ENCODE measurements at regions not wholly inside any gene's neighbourhood (a gene's known extent, or its start where the extent isn't known, plus 50 kb on each side); places are given as distances from the start of the nearest gene placed in this dataset.
"Not testable (repeated sequence)": the region's sequence is repeated elsewhere in the genome, so short reads cannot be mapped to it uniquely, and the experiment has no call there.

DNA sequence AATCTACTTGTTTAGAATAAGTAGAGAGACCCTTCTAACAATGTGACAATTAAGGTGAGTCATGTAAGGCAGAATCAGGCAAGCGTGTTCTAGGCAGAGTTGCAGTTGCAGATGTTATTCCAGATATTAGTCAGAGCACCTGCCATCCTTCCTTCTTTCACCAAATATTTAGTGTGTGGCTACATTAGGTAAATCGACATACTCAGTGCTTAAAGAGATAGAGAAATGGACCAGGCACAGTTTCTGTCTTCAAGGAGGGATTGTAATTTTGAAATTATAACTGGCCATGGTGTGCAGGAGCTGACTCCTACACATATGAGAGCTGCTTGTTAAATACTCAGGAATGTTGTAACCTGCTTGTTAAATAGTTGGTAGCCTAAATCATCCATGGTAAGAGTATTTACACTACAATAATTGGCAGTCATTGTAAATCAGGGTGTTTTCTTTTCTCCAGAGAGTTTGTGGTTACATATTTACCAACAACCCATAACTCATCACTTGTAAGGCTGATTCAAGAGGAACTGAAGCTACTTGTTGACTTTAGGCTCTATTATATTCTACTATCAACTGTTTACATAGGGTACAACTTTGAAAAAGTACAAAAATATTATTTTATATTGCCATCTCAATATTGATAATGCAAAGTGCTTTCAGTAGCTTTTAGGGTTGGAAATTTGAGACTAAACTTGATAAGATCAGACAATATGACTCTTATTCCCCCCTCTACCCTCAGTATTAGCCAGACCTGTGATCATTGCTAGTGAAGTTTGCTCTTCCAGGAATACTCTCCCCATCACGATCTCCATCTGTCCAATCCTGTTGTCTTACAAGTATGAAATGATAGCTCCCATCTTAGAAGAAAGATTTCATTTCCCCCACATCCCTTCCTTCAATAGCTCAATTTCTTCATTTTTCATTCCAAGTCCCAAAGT is 607.1 kb downstream of the COL12A1 start:
- H2AFZ ChIP-seq (ENCODE audit: low read length), result no peak overlapping the region
- no peaks in the 10 kb centered on the region for H3K9me3 ChIP-seq (ENCODE audit: low read length)
- no peaks in the 10 kb centered on the region for H3K36me3 ChIP-seq (ENCODE audit: insufficient read depth, low read length)
- no peaks in the 10 kb centered on the region for H3K4me1 ChIP-seq (ENCODE audit: low read length)
- H3K9me2 ChIP-seq (replicated peaks; ENCODE audit: insufficient read depth, low read length), result peaks cover 4% of the 10 kb centered on the region; the same call in 1 of the 2 replicates
- H3K4me3 ChIP-seq (ENCODE audit: low read length), result no peak overlapping the region
- H3K27me3 ChIP-seq (ENCODE audit: low read length), result 0 out of 2 replicates have a peak, but pooled peaks cover 3% of the 10 kb centered on the region
- no peak overlapping the region for H3K9ac ChIP-seq (ENCODE audit: low read length)
- H3K27ac ChIP-seq (ENCODE audit: low read length), result no peak overlapping the region
- no peak overlapping the region for H3K4me2 ChIP-seq (ENCODE audit: low read depth, low read length, poor library complexity, severe bottlenecking)
- H3K79me2 ChIP-seq (ENCODE audit: low read length), result no peaks in the 10 kb centered on the region
- H4K20me1 ChIP-seq (ENCODE audit: insufficient read depth, low read depth, low read length), result no peaks in the 10 kb centered on the region
- no peak for DNase-seq

DNA sequence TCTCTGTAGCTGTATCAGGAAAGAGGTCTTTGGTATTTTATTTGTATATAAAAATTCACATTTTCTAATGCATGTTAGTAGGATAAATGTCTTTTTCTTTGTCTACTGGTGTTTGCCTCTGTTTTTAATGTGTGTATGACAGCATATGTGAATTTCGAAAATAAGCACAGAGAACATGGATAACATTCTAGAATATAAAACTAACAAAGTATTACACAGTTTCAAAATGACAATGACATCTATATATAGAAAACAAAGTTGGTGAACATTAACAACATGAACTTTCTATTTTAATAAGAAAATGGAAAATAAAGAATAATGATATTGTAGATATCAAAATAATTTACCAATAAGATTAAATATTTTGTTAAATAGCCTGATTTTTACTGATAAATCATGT is 608.0 kb downstream of the COL12A1 start:
- no peaks in the 10 kb centered on the region for H3K79me2 ChIP-seq (ENCODE audit: low read length)

DNA sequence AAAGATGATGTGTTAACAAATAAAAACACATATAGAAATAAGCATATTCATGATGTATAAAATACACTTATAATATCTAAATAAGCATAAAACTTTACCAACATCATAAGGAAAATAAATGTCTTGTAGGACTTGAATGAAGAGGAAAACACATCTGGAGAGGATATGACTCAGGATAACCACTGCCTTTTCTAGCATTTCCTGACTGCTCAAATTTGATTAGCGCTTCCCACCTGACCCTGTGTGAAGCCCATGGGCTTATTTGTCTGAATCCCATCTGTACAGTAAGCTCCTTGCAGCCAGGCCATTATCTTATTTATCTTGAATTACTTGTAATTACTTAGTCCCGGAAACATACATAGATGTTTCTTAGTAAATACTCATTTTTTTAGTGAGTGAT is 608.6 kb downstream of the COL12A1 start:
- Histone ChIP-seq H4K20me1 (ENCODE audit: insufficient read depth, low read depth, low read length) (no peaks in the 10 kb centered on the region), H2AFZ (ENCODE audit: low read length) (no peak overlapping the region), H3K36me3 (ENCODE audit: insufficient read depth, low read length) (no peaks in the 10 kb centered on the region), H3K4me3 (ENCODE audit: low read length) (no peak overlapping the region), H3K9me2 (replicated peaks; ENCODE audit: insufficient read depth, low read length) (peaks cover 4% of the 10 kb centered on the region; the same call in 1 of the 2 replicates), H3K27me3 (ENCODE audit: low read length) (0 out of 2 replicates have a peak, but pooled peaks cover 3% of the 10 kb centered on the region), H3K9me3 (ENCODE audit: low read length) (no peaks in the 10 kb centered on the region), H3K4me1 (ENCODE audit: low read length) (no peaks in the 10 kb centered on the region), H3K27ac (ENCODE audit: low read length) (no peak overlapping the region), H3K9ac (ENCODE audit: low read length) (no peak overlapping the region), H3K4me2 (ENCODE audit: low read depth, low read length, poor library complexity, severe bottlenecking) (no peak overlapping the region), H3K79me2 (ENCODE audit: low read length) (no peaks in the 10 kb centered on the region)
- DNase-seq, result no peak

More for the DNA sequence above, 608.0 kb downstream of the COL12A1 start:
- H3K36me3 ChIP-seq (ENCODE audit: insufficient read depth, low read length), result no peaks in the 10 kb centered on the region
- H2AFZ ChIP-seq (ENCODE audit: low read length), result no peak overlapping the region
- H3K9ac ChIP-seq (ENCODE audit: low read length), result no peak overlapping the region
- H3K9me2 ChIP-seq (replicated peaks; ENCODE audit: insufficient read depth, low read length), result peaks cover 4% of the 10 kb centered on the region; the same call in 1 of the 2 replicates
- no peaks in the 10 kb centered on the region for H3K4me1 ChIP-seq (ENCODE audit: low read length)
- H3K4me3 ChIP-seq (ENCODE audit: low read length), result no peak overlapping the region
- 0 out of 2 replicates have a peak, but pooled peaks cover 3% of the 10 kb centered on the region for H3K27me3 ChIP-seq (ENCODE audit: low read length)
- no peak for DNase-seq
- no peaks in the 10 kb centered on the region for H4K20me1 ChIP-seq (ENCODE audit: insufficient read depth, low read depth, low read length)
- no peak overlapping the region for H3K4me2 ChIP-seq (ENCODE audit: low read depth, low read length, poor library complexity, severe bottlenecking)
- no peaks in the 10 kb centered on the region for H3K9me3 ChIP-seq (ENCODE audit: low read length)
- no peak overlapping the region for H3K27ac ChIP-seq (ENCODE audit: low read length)

DNA sequence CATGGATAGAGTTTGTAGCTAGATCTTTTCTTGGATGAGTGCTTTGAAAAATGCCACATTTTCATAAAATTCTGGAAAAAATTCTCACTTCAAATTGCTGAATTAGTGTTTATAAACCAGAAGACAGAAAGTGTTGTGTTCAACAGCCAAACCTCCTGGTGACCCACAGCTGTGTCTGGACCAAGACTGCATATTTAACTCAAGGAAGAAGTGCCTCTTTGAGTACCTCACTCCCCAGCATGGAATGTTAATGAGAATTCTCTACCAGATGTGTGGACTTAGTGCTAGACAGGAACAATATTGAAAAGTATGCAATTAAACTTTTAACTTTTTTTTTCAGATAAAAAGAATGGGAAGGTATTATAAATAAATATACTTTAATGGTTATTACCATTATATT is 609.3 kb downstream of the COL12A1 start:
- H3K79me2 ChIP-seq (ENCODE audit: low read length), result no peaks in the 10 kb centered on the region
- H3K4me1 ChIP-seq (ENCODE audit: low read length), result no peaks in the 10 kb centered on the region
- 0 out of 2 replicates have a peak, but pooled peaks cover 3% of the 10 kb centered on the region for H3K27me3 ChIP-seq (ENCODE audit: low read length)
- H3K9me2 ChIP-seq (replicated peaks; ENCODE audit: insufficient read depth, low read length), result no peaks in the 10 kb centered on the region
- H3K4me2 ChIP-seq (ENCODE audit: low read depth, low read length, poor library complexity, severe bottlenecking), result no peak overlapping the region
- H3K27ac ChIP-seq (ENCODE audit: low read length), result no peak overlapping the region
- no peaks in the 10 kb centered on the region for H4K20me1 ChIP-seq (ENCODE audit: insufficient read depth, low read depth, low read length)
- H2AFZ ChIP-seq (ENCODE audit: low read length), result no peak overlapping the region
- DNase-seq, result no peak
- no peaks in the 10 kb centered on the region for H3K9me3 ChIP-seq (ENCODE audit: low read length)
- H3K9ac ChIP-seq (ENCODE audit: low read length), result no peak overlapping the region
- no peak overlapping the region for H3K4me3 ChIP-seq (ENCODE audit: low read length)
- H3K36me3 ChIP-seq (ENCODE audit: insufficient read depth, low read length), result no peaks in the 10 kb centered on the region

DNA sequence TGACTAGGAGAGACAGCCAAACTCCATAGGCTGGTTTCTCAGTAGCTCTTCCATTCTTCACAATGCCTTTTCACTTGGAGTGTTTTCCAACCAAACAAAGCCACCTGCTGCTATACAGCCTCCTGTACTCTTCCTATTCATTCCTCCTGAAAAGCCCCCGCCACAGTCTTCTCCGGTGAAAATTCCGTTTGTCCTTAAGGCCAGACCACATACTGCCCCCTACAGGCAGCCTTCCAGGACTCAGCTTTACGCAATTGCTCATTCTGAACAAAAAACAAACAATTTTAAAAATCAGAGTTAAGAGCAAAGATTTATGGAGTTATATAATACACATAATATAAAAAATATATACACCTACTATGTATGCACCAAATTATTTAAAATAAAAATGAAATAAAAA is 611.5 kb downstream of the COL12A1 start:
- not testable (repeated sequence) for H4K20me1 ChIP-seq (ENCODE audit: insufficient read depth, low read depth, low read length); H3K36me3 ChIP-seq (ENCODE audit: insufficient read depth, low read length); H3K27ac ChIP-seq (ENCODE audit: low read length); H3K9me3 ChIP-seq (ENCODE audit: low read length); H2AFZ ChIP-seq (ENCODE audit: low read length); H3K4me1 ChIP-seq (ENCODE audit: low read length); H3K27me3 ChIP-seq (ENCODE audit: low read length); H3K9ac ChIP-seq (ENCODE audit: low read length); H3K4me2 ChIP-seq (ENCODE audit: low read depth, low read length, poor library complexity, severe bottlenecking); DNase-seq; H3K9me2 ChIP-seq (replicated peaks; ENCODE audit: insufficient read depth, low read length); H3K4me3 ChIP-seq (ENCODE audit: low read length); H3K79me2 ChIP-seq (ENCODE audit: low read length)

DNA sequence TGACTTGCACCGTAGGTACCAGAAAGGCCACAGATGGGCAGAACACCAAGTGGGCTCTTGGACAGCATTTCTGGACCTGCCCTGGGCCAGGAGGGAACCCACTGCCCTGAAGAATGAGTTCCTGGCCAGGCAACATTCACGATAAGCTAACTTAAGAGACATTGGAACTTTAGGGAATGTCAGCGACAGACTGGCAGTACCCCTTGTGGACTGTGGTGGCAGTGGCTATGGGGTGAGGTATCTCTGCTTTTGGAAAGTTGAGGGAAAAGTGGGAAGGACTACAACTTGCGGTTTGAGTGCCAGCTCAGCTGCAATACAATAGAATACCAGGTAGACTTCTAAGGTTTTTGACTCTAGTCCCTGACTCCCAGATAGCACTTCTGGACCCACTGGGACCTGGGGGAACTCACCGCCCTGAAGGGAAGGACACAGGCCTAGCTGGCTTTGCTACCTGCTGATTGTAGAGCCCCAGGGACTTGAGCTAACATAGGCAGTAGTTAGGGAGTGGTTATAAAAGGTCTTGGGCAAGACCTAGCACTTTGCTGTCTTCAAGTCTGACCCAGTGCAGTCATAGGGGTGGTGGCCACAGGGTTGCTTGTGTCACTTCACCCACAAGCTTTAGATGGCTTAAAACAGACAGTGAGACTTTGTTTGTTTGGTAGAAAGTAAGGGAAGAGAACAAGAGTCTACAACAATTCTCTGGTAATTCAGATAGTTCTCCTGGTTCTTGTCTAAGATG is 617.6 kb downstream of the COL12A1 start:
- Histone ChIP-seq H4K20me1 (ENCODE audit: insufficient read depth, low read depth, low read length) (no peaks in the 10 kb centered on the region), H3K9ac (ENCODE audit: low read length) (no peak overlapping the region), H3K27me3 (ENCODE audit: low read length) (no peaks in the 10 kb centered on the region), H3K4me2 (ENCODE audit: low read depth, low read length, poor library complexity, severe bottlenecking) (no peak overlapping the region), H3K9me2 (replicated peaks; ENCODE audit: insufficient read depth, low read length) (no peaks in the 10 kb centered on the region), H3K4me3 (ENCODE audit: low read length) (no peak overlapping the region), H3K9me3 (ENCODE audit: low read length) (no peaks in the 10 kb centered on the region), H3K27ac (ENCODE audit: low read length) (no peak overlapping the region), H3K36me3 (ENCODE audit: insufficient read depth, low read length) (no peaks in the 10 kb centered on the region), H3K79me2 (ENCODE audit: low read length) (no peaks in the 10 kb centered on the region), H3K4me1 (ENCODE audit: low read length) (no peaks in the 10 kb centered on the region), H2AFZ (ENCODE audit: low read length) (no peak overlapping the region)
- DNase-seq, result no peak

DNA sequence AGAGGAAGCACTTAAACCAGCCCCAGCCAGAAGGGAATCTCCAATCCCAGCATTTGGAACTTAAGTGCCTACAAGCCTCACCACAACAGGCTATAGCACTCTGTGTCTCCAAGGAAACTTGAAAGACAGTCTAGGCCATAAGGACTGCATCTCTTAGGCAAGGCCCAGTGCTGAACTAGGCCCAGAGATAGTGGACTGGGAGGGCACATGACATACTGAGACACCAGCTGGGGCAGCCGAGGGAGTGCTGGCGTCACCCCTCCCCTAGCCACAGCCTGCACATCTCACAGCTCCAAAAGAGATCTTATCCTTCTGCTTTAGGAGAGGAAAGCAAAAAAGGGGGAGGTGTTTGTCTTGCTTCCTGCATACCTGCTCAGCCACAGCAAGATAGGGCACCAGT is 618.5 kb downstream of the COL12A1 start:
- H3K27me3 ChIP-seq (ENCODE audit: low read length), result no peaks in the 10 kb centered on the region
- H3K9me2 ChIP-seq (replicated peaks; ENCODE audit: insufficient read depth, low read length), result no peaks in the 10 kb centered on the region
- H3K27ac ChIP-seq (ENCODE audit: low read length), result no peak overlapping the region
- no peak overlapping the region for H2AFZ ChIP-seq (ENCODE audit: low read length)
- H3K36me3 ChIP-seq (ENCODE audit: insufficient read depth, low read length), result no peaks in the 10 kb centered on the region
- DNase-seq, result no peak
- H3K9me3 ChIP-seq (ENCODE audit: low read length), result no peaks in the 10 kb centered on the region
- no peak overlapping the region for H3K4me2 ChIP-seq (ENCODE audit: low read depth, low read length, poor library complexity, severe bottlenecking)
- no peak overlapping the region for H3K4me3 ChIP-seq (ENCODE audit: low read length)
- H3K9ac ChIP-seq (ENCODE audit: low read length), result no peak overlapping the region
- H3K4me1 ChIP-seq (ENCODE audit: low read length), result no peaks in the 10 kb centered on the region
- no peaks in the 10 kb centered on the region for H3K79me2 ChIP-seq (ENCODE audit: low read length)
- no peaks in the 10 kb centered on the region for H4K20me1 ChIP-seq (ENCODE audit: insufficient read depth, low read depth, low read length)

DNA sequence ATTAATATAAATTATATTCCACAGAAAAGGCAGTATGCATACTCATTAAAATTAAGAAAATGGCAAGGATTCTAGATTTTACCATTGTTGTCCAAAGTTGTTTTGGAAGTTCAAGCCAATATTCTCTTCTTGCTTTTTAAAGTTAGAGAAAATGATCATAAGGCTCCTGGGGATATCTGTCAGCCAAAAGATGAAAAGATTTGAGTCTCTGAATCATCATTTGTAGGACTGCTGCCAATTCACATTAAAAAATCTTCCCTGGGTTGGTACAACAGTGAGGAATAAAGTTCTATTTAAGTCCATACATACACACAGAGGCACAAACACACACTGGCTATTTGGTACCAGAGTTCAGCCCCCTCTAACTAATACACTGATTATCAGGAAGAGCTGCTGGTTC is 620.1 kb downstream of the COL12A1 start:
- H3K9ac ChIP-seq (ENCODE audit: low read length), result no peak overlapping the region
- no peaks in the 10 kb centered on the region for H3K4me1 ChIP-seq (ENCODE audit: low read length)
- H3K79me2 ChIP-seq (ENCODE audit: low read length), result no peaks in the 10 kb centered on the region
- no peak for DNase-seq
- no peaks in the 10 kb centered on the region for H3K9me3 ChIP-seq (ENCODE audit: low read length)
- no peaks in the 10 kb centered on the region for H3K27me3 ChIP-seq (ENCODE audit: low read length)
- no peaks in the 10 kb centered on the region for H3K36me3 ChIP-seq (ENCODE audit: insufficient read depth, low read length)
- no peak overlapping the region for H2AFZ ChIP-seq (ENCODE audit: low read length)
- H3K4me3 ChIP-seq (ENCODE audit: low read length), result no peak overlapping the region
- no peak overlapping the region for H3K27ac ChIP-seq (ENCODE audit: low read length)
- no peak overlapping the region for H3K4me2 ChIP-seq (ENCODE audit: low read depth, low read length, poor library complexity, severe bottlenecking)
- no peaks in the 10 kb centered on the region for H3K9me2 ChIP-seq (replicated peaks; ENCODE audit: insufficient read depth, low read length)
- H4K20me1 ChIP-seq (ENCODE audit: insufficient read depth, low read depth, low read length), result no peaks in the 10 kb centered on the region

Measured in Karpas-422 (cell line).